Sigmoid colon (tissue), 4 donors: ENCODE measurements at regions not wholly inside any gene's neighbourhood (a gene's known extent, or its start where the extent isn't known, plus 50 kb on each side); places are given as distances from the start of the nearest gene placed in this dataset.

ENCODE experiments used
- EP300 ChIP-seq, 4 donors: sonication (generic); formaldehyde crosslinking; IDR thresholded peaks; one replicate each; pipeline ENCODE4 v1.6.1; 2017; ENCODE audit warnings: antibody characterized with exemption in 4 of 4
- POLR2A ChIP-seq, 2 donors: fragments of 450-650 bp; IDR thresholded peaks; one replicate each; pipeline ENCODE4 v1.6.1; 2016; ENCODE audit warnings: antibody characterized with exemption in 2 of 2, mild to moderate bottlenecking in 2 of 2, moderate library complexity in 2 of 2
- TF ChIP-seq, protein P1 (sequence below), 4 experiments: fragments of 450-650 bp in 3 of 4; fragments of 200-600 bp in 1 of 4; IDR thresholded peaks; one replicate each; pipeline ENCODE4 v1.5.1; 2016 to 2019; ENCODE audit warnings: antibody characterized with exemption in 4 of 4, mild to moderate bottlenecking in 3 of 4, moderate library complexity in 2 of 4

DNA sequence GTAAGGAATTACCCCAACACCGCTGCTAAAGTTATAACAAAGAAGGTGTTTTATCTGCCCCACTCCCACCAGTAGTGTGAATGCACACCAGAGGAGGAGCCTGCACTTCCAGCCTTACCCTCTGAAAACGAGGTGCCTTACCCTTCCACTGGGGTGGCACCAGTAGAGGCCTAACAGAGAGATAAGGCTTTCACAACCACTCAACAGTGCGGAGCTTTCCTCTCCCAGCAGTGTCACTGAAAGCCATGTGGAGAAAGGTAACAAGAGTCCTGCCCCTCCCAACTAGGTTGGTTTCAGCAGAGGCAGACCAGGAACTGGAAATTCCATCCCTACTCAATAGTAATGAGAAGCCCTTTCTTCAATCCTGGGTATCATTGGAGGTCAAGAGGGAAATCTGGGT is 539.2 kb downstream of the VGLL3 start:
- TF ChIP-seq POLR2A (IDR thresholded peaks at IDR 0.05) (no peak), EP300 (IDR thresholded peaks at IDR 0.05) (no peak)
- TF ChIP-seq, protein P1, sequence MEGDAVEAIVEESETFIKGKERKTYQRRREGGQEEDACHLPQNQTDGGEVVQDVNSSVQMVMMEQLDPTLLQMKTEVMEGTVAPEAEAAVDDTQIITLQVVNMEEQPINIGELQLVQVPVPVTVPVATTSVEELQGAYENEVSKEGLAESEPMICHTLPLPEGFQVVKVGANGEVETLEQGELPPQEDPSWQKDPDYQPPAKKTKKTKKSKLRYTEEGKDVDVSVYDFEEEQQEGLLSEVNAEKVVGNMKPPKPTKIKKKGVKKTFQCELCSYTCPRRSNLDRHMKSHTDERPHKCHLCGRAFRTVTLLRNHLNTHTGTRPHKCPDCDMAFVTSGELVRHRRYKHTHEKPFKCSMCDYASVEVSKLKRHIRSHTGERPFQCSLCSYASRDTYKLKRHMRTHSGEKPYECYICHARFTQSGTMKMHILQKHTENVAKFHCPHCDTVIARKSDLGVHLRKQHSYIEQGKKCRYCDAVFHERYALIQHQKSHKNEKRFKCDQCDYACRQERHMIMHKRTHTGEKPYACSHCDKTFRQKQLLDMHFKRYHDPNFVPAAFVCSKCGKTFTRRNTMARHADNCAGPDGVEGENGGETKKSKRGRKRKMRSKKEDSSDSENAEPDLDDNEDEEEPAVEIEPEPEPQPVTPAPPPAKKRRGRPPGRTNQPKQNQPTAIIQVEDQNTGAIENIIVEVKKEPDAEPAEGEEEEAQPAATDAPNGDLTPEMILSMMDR (IDR thresholded peaks at IDR 0.05), result no peak
